Neuronal stem cell (in vitro differentiated cells): ENCODE measurements at regions not wholly inside any gene's neighbourhood (a gene's known extent, or its start where the extent isn't known, plus 50 kb on each side); places are given as distances from the start of the nearest gene placed in this dataset.

Source experiments
- DNase-seq: peaks from one replicate; pipeline ENCODE4 v3.0.0-alpha.2; 2013; ENCODE audit warnings: low spot score
- H2AFZ ChIP-seq: one replicate; pipeline ENCODE4 v1.6.1; 2013; ENCODE audit warnings: mild to moderate bottlenecking, low read length, inconsistent platforms
- H2AK5ac ChIP-seq: 2 replicates; pipeline ENCODE4 v1.6.1; 2013; ENCODE audit warnings: low read depth, mild to moderate bottlenecking, inconsistent platforms, low read length, moderate library complexity, mixed read lengths
- H2BK120ac ChIP-seq: 2 replicates; pipeline ENCODE4 v1.6.1; 2013; ENCODE audit warnings: low read depth, mild to moderate bottlenecking, inconsistent platforms, low read length, moderate library complexity, mixed read lengths
- H2BK12ac ChIP-seq: one replicate; pipeline ENCODE4 v1.6.1; 2013; ENCODE audit warnings: low read length, inconsistent platforms
- H2BK15ac ChIP-seq: 2 replicates; pipeline ENCODE4 v1.6.1; 2013; ENCODE audit warnings: mild to moderate bottlenecking, low read length, inconsistent platforms, mixed read lengths
- H2BK5ac ChIP-seq: one replicate; pipeline ENCODE4 v1.6.1; 2013; ENCODE audit warnings: inconsistent platforms, mild to moderate bottlenecking, low read length, moderate library complexity
- H3K14ac ChIP-seq: one replicate; pipeline ENCODE4 v1.6.1; 2013; ENCODE audit warnings: low read length, inconsistent platforms
- H3K18ac ChIP-seq: 2 replicates; pipeline ENCODE4 v1.6.1; 2013; ENCODE audit warnings: low read length, inconsistent platforms
- H3K23ac ChIP-seq: 2 replicates; pipeline ENCODE4 v1.6.1; 2013; ENCODE audit warnings: low read depth, mild to moderate bottlenecking, mixed read lengths, low read length, inconsistent platforms; ENCODE audit not compliant: poor library complexity
- H3K27ac ChIP-seq: replicated peaks from 3 replicates; pipeline ENCODE4 v1.5.1; 2013; ENCODE audit warnings: low read length, inconsistent platforms
- H3K27me3 ChIP-seq, 3 experiments: 2 replicates each; pipeline ENCODE4 v1.6.1; 2013; ENCODE audit warnings: low read length in 3 of 3, mild to moderate bottlenecking in 2 of 3, inconsistent platforms in 1 of 3, low read depth in 1 of 3, mixed read lengths in 1 of 3, moderate library complexity in 1 of 3; ENCODE audit not compliant: control insufficient read depth in 3 of 3, insufficient read depth in 3 of 3
- H3K36me3 ChIP-seq, 2 donors: replicated peaks in 1 of 2; 2 replicates each; pipeline ENCODE4 v1.6.1; 2013; ENCODE audit warnings: low read length in 2 of 2; ENCODE audit not compliant: control insufficient read depth in 2 of 2, insufficient read depth in 2 of 2
- H3K4ac ChIP-seq: 2 replicates; pipeline ENCODE4 v1.6.1; 2013; ENCODE audit warnings: inconsistent platforms, mild to moderate bottlenecking, low read length, moderate library complexity
- H3K4me1 ChIP-seq, 2 donors: 1 replicate in 1 of 2; 2 replicates in 1 of 2; pipeline ENCODE4 v1.6.1; 2013; ENCODE audit warnings: low read length in 2 of 2, low read depth in 1 of 2; ENCODE audit not compliant: control insufficient read depth in 2 of 2, insufficient read depth in 1 of 2
- H3K4me2 ChIP-seq: one replicate; pipeline ENCODE4 v1.6.1; 2013; ENCODE audit warnings: mild to moderate bottlenecking, low read length, inconsistent platforms; ENCODE audit not compliant: insufficient read depth, poor library complexity, severe bottlenecking
- H3K4me3 ChIP-seq, 2 donors: 2 replicates each; pipeline ENCODE4 v1.5.1; 2013; ENCODE audit warnings: low read length in 2 of 2, mild to moderate bottlenecking in 2 of 2, inconsistent platforms in 1 of 2, moderate library complexity in 1 of 2
- H3K79me1 ChIP-seq: one replicate; pipeline ENCODE4 v1.6.1; 2013; ENCODE audit warnings: low read depth, mild to moderate bottlenecking, inconsistent platforms, low read length, moderate library complexity
- H3K9ac ChIP-seq: one replicate; pipeline ENCODE4 v1.6.1; 2013; ENCODE audit warnings: mild to moderate bottlenecking, low read depth, low read length, inconsistent platforms; ENCODE audit not compliant: poor library complexity
- H3K9me3 ChIP-seq, 2 donors: replicated peaks in 1 of 2; 2 replicates each; pipeline versions ENCODE3 to v1.6.1; 2013; ENCODE audit warnings: low read length in 2 of 2, mild to moderate bottlenecking in 2 of 2, inconsistent platforms in 1 of 2, low read depth in 1 of 2, mixed read lengths in 1 of 2, moderate library complexity in 1 of 2; ENCODE audit not compliant: control insufficient read depth in 2 of 2, insufficient read depth in 1 of 2
- H4K8ac ChIP-seq: one replicate; pipeline ENCODE4 v1.6.1; 2013; ENCODE audit warnings: low read depth, mild to moderate bottlenecking, inconsistent platforms, low read length, moderate library complexity
- H4K91ac ChIP-seq: one replicate; pipeline ENCODE4 v1.6.1; 2013; ENCODE audit warnings: low read length, low read depth, mild to moderate bottlenecking, inconsistent platforms; ENCODE audit not compliant: poor library complexity
- whole genome bisulfite sequencing, 2 donors: extraction: QIAGEN DNeasy Blood & Tissue Kit; methylation state at CpG; one replicate each; pipeline ENCODE4 v1.1.7; 2013; ENCODE audit warnings: missing lambda C conversion rate in 2 of 2, mixed read lengths in 1 of 2; ENCODE audit not compliant: insufficient read length in 2 of 2, insufficient replicate concordance in 1 of 2; ENCODE audit errors: extremely low coverage in 2 of 2; 5-methylcytosine and 5-hydroxymethylcytosine counted together

- peaks cover 0 to 5% (median 0%) of the 10 kb centered on the region in 3 experiments for H3K27me3 ChIP-seq
- no peak overlapping the region for H3K27ac ChIP-seq
- H2BK120ac ChIP-seq: no peak overlapping the region
- H3K9me3 ChIP-seq: peaks cover 2 to 7% of the 10 kb centered on the region in 2 donors
- peak overlapping the region; percentile 59 for H2AK5ac ChIP-seq
- H3K4me2 ChIP-seq: no peak overlapping the region
- H3K18ac ChIP-seq: no peak overlapping the region
- no peak overlapping the region for H3K4ac ChIP-seq
- no peak overlapping the region for H2BK5ac ChIP-seq
- no peak overlapping the region for H2BK12ac ChIP-seq
- H4K91ac ChIP-seq: no peak overlapping the region
- no peak overlapping the region for H3K14ac ChIP-seq
- no peak overlapping the region for H3K23ac ChIP-seq
- H3K4me3 ChIP-seq: peak overlapping the region in 1 of 2 donors; percentile 22
- H3K36me3 ChIP-seq: no peaks in the 10 kb centered on the region
- DNase-seq: no peak
- no peak overlapping the region for H4K8ac ChIP-seq
- no peak overlapping the region for H2AFZ ChIP-seq
- no peak overlapping the region for H3K9ac ChIP-seq
- H3K79me1 ChIP-seq: no peaks in the 10 kb centered on the region
- no CpG with 5 or more reads among the region's 27 CpGs for WGBS, 2 donors
- H2BK15ac ChIP-seq: no peak overlapping the region
- peaks cover 2 to 20% of the 10 kb centered on the region in 2 donors for H3K4me1 ChIP-seq
These were observed 67.0 kb upstream of the INPP5A start for GRCh38 chr10:132470410-132471124.

- Histone ChIP-seq H4K91ac (no peak overlapping the region), H3K4ac (no peak overlapping the region), H3K23ac (no peak overlapping the region), H2BK12ac (no peak overlapping the region), H2BK15ac (no peak overlapping the region), H3K4me3 (no peak overlapping the region), H3K4me1 (peaks cover 2 to 20% of the 10 kb centered on the region in 2 donors), H3K4me2 (no peak overlapping the region), H2BK120ac (no peak overlapping the region), H2AK5ac (peak overlapping the region; percentile 59), H2AFZ (no peak overlapping the region), H3K27me3 (peaks cover 0 to 5% (median 0%) of the 10 kb centered on the region in 3 experiments), H3K36me3 (no peaks in the 10 kb centered on the region), H3K9ac (no peak overlapping the region), H2BK5ac (no peak overlapping the region), H3K14ac (no peak overlapping the region), H4K8ac (no peak overlapping the region), H3K18ac (no peak overlapping the region), H3K9me3 (peaks cover 2 to 7% of the 10 kb centered on the region in 2 donors), H3K79me1 (no peaks in the 10 kb centered on the region), H3K27ac (no peak overlapping the region)
- DNase-seq: no peak
- WGBS, 2 donors: no CpG with 5 or more reads among the region's 4 CpGs
These were observed 66.5 kb upstream of the INPP5A start for GRCh38 chr10:132471125-132471451.

GRCh38 chr10:132471484-132471883 lies 66.1 kb upstream of the INPP5A start:
- Histone ChIP-seq H3K27me3 (peaks cover 0 to 5% (median 0%) of the 10 kb centered on the region in 3 experiments), H3K36me3 (no peaks in the 10 kb centered on the region), H2AK5ac (no peak overlapping the region), H3K4me3 (no peak overlapping the region), H3K4me2 (no peak overlapping the region), H2BK120ac (no peak overlapping the region), H2BK5ac (no peak overlapping the region), H3K4ac (no peak overlapping the region), H3K9me3 (peaks cover 2 to 7% of the 10 kb centered on the region in 2 donors), H3K4me1 (peaks cover 2 to 20% of the 10 kb centered on the region in 2 donors), H4K91ac (no peak overlapping the region), H4K8ac (no peak overlapping the region), H2BK15ac (no peak overlapping the region), H2AFZ (no peak overlapping the region), H3K23ac (no peak overlapping the region), H3K18ac (no peak overlapping the region), H3K9ac (no peak overlapping the region), H3K79me1 (no peaks in the 10 kb centered on the region), H3K27ac (no peak overlapping the region), H3K14ac (no peak overlapping the region), H2BK12ac (no peak overlapping the region)
- no peak for DNase-seq
- WGBS, 2 donors: no CpG with 5 or more reads among the region's 9 CpGs

- no CpG with 5 or more reads among the region's 1 CpG for WGBS, 2 donors
- Histone ChIP-seq H3K4me2 (no peak overlapping the region), H3K14ac (no peak overlapping the region), H2BK15ac (no peak overlapping the region), H3K36me3 (no peaks in the 10 kb centered on the region), H2AK5ac (no peak overlapping the region), H4K8ac (no peak overlapping the region), H3K9me3 (peaks cover 3 to 7% of the 10 kb centered on the region in 2 donors), H3K4ac (no peak overlapping the region), H3K4me3 (no peak overlapping the region), H3K79me1 (peaks cover 1% of the 10 kb centered on the region), H3K23ac (no peak overlapping the region), H3K9ac (no peak overlapping the region), H2BK5ac (no peak overlapping the region), H2AFZ (no peak overlapping the region), H2BK120ac (no peak overlapping the region), H3K18ac (no peak overlapping the region), H3K27ac (no peak overlapping the region), H3K4me1 (peaks cover 14 to 16% of the 10 kb centered on the region in 2 donors), H3K27me3 (no peaks in the 10 kb centered on the region), H4K91ac (no peak overlapping the region), H2BK12ac (no peak overlapping the region)
- DNase-seq: no peak
These were observed 62.5 kb upstream of the INPP5A start for GRCh38 chr10:132475086-132475485.
